Suprapubic skin (tissue), 4 donors: ENCODE measurements at regions not wholly inside any gene's neighbourhood (a gene's known extent, or its start where the extent isn't known, plus 50 kb on each side); places are given as distances from the start of the nearest gene placed in this dataset.

Experiments
- CTCF ChIP-seq, 2 donors: fragments of 200-600 bp in 1 of 2; fragments of 450-650 bp in 1 of 2; sonication (generic) in 1 of 2; IDR thresholded peaks; one replicate each; pipeline ENCODE4 v1.5.1; 2016 to 2019; ENCODE audit warnings: antibody characterized with exemption in 2 of 2, mild to moderate bottlenecking in 1 of 2, moderate library complexity in 1 of 2
- POLR2A ChIP-seq, 2 donors: fragments of 450-650 bp; IDR thresholded peaks; one replicate each; pipeline ENCODE4 v1.6.1; 2017; ENCODE audit warnings: antibody characterized with exemption in 2 of 2, mild to moderate bottlenecking in 2 of 2, moderate library complexity in 2 of 2
- POLR2AphosphoS5 ChIP-seq, 3 donors: sonication (generic); formaldehyde crosslinking; IDR thresholded peaks; one replicate each; pipeline ENCODE4 v1.6.1; 2017; ENCODE audit warnings: antibody characterized with exemption in 3 of 3

DNA sequence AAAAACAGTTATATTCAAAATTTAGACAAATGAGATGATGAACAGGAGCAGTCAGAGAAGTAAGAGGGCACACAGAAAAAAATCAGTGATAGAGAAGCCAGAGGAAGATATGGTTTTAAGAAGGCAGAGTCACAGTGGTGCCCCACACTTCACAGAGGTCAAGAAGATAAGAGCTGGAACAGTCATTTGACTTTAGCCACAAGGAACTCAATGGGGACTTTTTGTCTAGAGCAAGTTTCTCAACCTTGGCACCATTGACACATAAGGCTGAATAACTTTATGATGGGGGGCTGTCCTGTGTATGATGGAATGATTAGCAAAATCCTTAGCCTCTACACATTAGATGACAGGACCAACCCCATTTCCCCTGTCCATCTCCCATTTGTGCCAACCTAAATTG lies 172.8 kb upstream of the PLEKHG7 start:
- no peak for TF ChIP-seq POLR2A (IDR thresholded peaks at IDR 0.05)
- TF ChIP-seq CTCF (IDR thresholded peaks at IDR 0.05), result no peak
- no peak for TF ChIP-seq POLR2AphosphoS5 (IDR thresholded peaks at IDR 0.05)
